GM23338 (cell line): ENCODE measurements at regions not wholly inside any gene's neighbourhood (a gene's known extent, or its start where the extent isn't known, plus 50 kb on each side); places are given as distances from the start of the nearest gene placed in this dataset.

ENCODE experiments used
- ATAC-seq: fragments of 200-7000 bp; cut with Tn5 transposase; 3 replicates; pipeline ENCODE4 v1.9.1; 2020
- DNase-seq: peaks from one replicate; pipeline ENCODE4 v3.0.0-alpha.2; 2015; ENCODE audit warnings: low spot score
- H2AFZ ChIP-seq: fragments of 200-600 bp; sonication (generic); 2 replicates; pipeline ENCODE4 v1.8.0; 2016; ENCODE audit warnings: antibody characterized with exemption, mild to moderate bottlenecking, moderate library complexity
- H3F3A ChIP-seq: fragments of 200-600 bp; sonication (generic); replicated peaks from 2 replicates; pipeline ENCODE4 v1.8.0; 2017; ENCODE audit warnings: antibody characterized with exemption, mixed run types, low read depth
- H3K27ac ChIP-seq: fragments of 200-600 bp; sonication (generic); 2 replicates; pipeline ENCODE4 v1.6.1; 2016; ENCODE audit warnings: low read depth
- H3K27me3 ChIP-seq: fragments of 200-600 bp; sonication (generic); 2 replicates; pipeline ENCODE4 v1.8.0; 2016; ENCODE audit warnings: mild to moderate bottlenecking, mixed run types, moderate library complexity; ENCODE audit not compliant: insufficient read depth
- H3K36me3 ChIP-seq: fragments of 200-600 bp; sonication (generic); 2 replicates; pipeline ENCODE4 v1.8.0; 2016; ENCODE audit warnings: mild to moderate bottlenecking; ENCODE audit not compliant: insufficient read depth
- H3K4me1 ChIP-seq: fragments of 200-600 bp; sonication (generic); 2 replicates; pipeline ENCODE4 v1.8.0; 2016; ENCODE audit warnings: mild to moderate bottlenecking, moderate library complexity; ENCODE audit not compliant: insufficient read depth
- H3K4me2 ChIP-seq: fragments of 200-600 bp; sonication (generic); 2 replicates; pipeline ENCODE4 v1.7.1; 2017; ENCODE audit warnings: mixed run types
- H3K4me3 ChIP-seq: fragments of 200-600 bp; sonication (generic); 2 replicates; pipeline ENCODE4 v1.6.1; 2016; ENCODE audit warnings: mixed run types
- H3K79me2 ChIP-seq: fragments of 200-600 bp; sonication (generic); replicated peaks from 2 replicates; pipeline ENCODE4 v1.8.0; 2017; ENCODE audit warnings: mild to moderate bottlenecking; ENCODE audit not compliant: insufficient read depth
- H3K9me2 ChIP-seq: fragments of 200-600 bp; sonication (generic); 2 replicates; pipeline ENCODE4 v1.8.0; 2017; ENCODE audit not compliant: insufficient read depth
- H4K20me1 ChIP-seq: fragments of 200-600 bp; sonication (generic); replicated peaks from 2 replicates; pipeline ENCODE4 v1.8.0; 2017; ENCODE audit warnings: mild to moderate bottlenecking; ENCODE audit not compliant: insufficient read depth
- H3K27ac Mint-ChIP-seq: 2 replicates; pipeline ENCODE4 v1.8.0; 2020; ENCODE audit warnings: inconsistent platforms, mild to moderate bottlenecking, moderate library complexity, mixed read lengths
- H3K27me3 Mint-ChIP-seq: 3 replicates; pipeline ENCODE4 v1.8.0; 2022; ENCODE audit warnings: low read depth, mild to moderate bottlenecking, moderate library complexity, mixed read lengths, inconsistent platforms; ENCODE audit not compliant: insufficient read depth, poor library complexity
- H3K36me3 Mint-ChIP-seq: 3 replicates; pipeline ENCODE4 v1.8.0; 2021; ENCODE audit warnings: low read depth, mild to moderate bottlenecking, inconsistent platforms, moderate library complexity, mixed read lengths
- H3K4me1 Mint-ChIP-seq: 3 replicates; pipeline ENCODE4 v1.8.0; 2020; ENCODE audit warnings: mild to moderate bottlenecking, inconsistent platforms, mixed read lengths
- H3K4me3 Mint-ChIP-seq: 3 replicates; pipeline ENCODE4 v1.8.0; 2021; ENCODE audit warnings: moderate library complexity, mild to moderate bottlenecking, inconsistent platforms, mixed read lengths
- H3K9me3 Mint-ChIP-seq: 3 replicates; pipeline ENCODE4 v1.8.0; 2020; ENCODE audit warnings: moderate library complexity, mild to moderate bottlenecking, inconsistent platforms, mixed read lengths
- CREB1 ChIP-seq: fragments of 250-450 bp; sonication (Bioruptor Pico); IDR thresholded peaks from 2 replicates; pipeline ENCODE4 v1.5.0; 2020; ENCODE audit warnings: low read depth, mild to moderate bottlenecking, moderate library complexity
- CTCF ChIP-seq, 2 experiments: fragments of 200-600 bp in 1 of 2; sonication (generic) in 1 of 2; conservative IDR thresholded peaks; 2 replicates each; pipeline versions ENCODE4 v1.5.1 to v1.6.1; 2016 to 2017; ENCODE audit warnings: antibody characterized with exemption in 2 of 2, low read depth in 2 of 2, mild to moderate bottlenecking in 2 of 2, moderate library complexity in 1 of 2
- ETS1 ChIP-seq: IDR thresholded peaks from 2 replicates; pipeline ENCODE4 v1.6.1; 2016; ENCODE audit warnings: antibody characterized with exemption
- EZH2 ChIP-seq: fragments of 200-600 bp; sonication (generic); IDR thresholded peaks from one replicate; pipeline ENCODE4 v1.8.0; 2017; ENCODE audit warnings: antibody characterized with exemption, mild to moderate bottlenecking, low read depth; ENCODE audit not compliant: unreplicated experiment
- EZH2phosphoT487 ChIP-seq: fragments of 200-600 bp; sonication (generic); IDR thresholded peaks from one replicate; pipeline ENCODE4 v1.8.1; 2018; ENCODE audit warnings: antibody characterized with exemption; ENCODE audit not compliant: unreplicated experiment
- JUNB ChIP-seq: IDR thresholded peaks from one replicate; pipeline ENCODE4 v1.6.1; 2016; ENCODE audit warnings: antibody characterized with exemption; ENCODE audit not compliant: unreplicated experiment
- NANOG ChIP-seq: IDR thresholded peaks from 2 replicates; pipeline ENCODE4 v1.6.1; 2016; ENCODE audit warnings: antibody characterized with exemption, borderline replicate concordance
- POLR2AphosphoS5 ChIP-seq: IDR thresholded peaks from 2 replicates; pipeline ENCODE4 v1.6.1; 2016; ENCODE audit warnings: antibody characterized with exemption, low read depth
- REST ChIP-seq: IDR thresholded peaks from one replicate; pipeline ENCODE4 v1.6.1; 2018; ENCODE audit warnings: antibody characterized with exemption; ENCODE audit not compliant: unreplicated experiment
- STAT1 ChIP-seq: IDR thresholded peaks from one replicate; pipeline ENCODE4 v1.6.1; 2016; ENCODE audit warnings: antibody characterized with exemption; ENCODE audit not compliant: unreplicated experiment
- ZNF114 ChIP-seq: fragments of 250-450 bp; sonication (Bioruptor Pico); IDR thresholded peaks from 2 replicates; pipeline ENCODE4 v1.5.0; 2020; ENCODE audit warnings: mild to moderate bottlenecking, moderate library complexity
- ZNF331 ChIP-seq: fragments of 250-450 bp; sonication (Bioruptor Pico); IDR thresholded peaks from 2 replicates; pipeline ENCODE4 v1.5.0; 2020; ENCODE audit warnings: low read depth, mild to moderate bottlenecking, moderate library complexity
- ZNF462 ChIP-seq: fragments of 250-450 bp; sonication (Bioruptor Pico); IDR thresholded peaks from 2 replicates; pipeline ENCODE4 v1.5.0; 2020; ENCODE audit warnings: mild to moderate bottlenecking, moderate library complexity

GRCh38 chr1:81578867-81579266 is 221.9 kb upstream of the ADGRL2 start:
- H3K4me2 ChIP-seq, result no peak overlapping the region
- no peak overlapping the region for H2AFZ ChIP-seq
- H3K9me2 ChIP-seq, result no peaks in the 10 kb centered on the region
- peaks cover 26% of the 10 kb centered on the region for H3K4me1 ChIP-seq
- no peaks in the 10 kb centered on the region for H3K79me2 ChIP-seq
- no peaks in the 10 kb centered on the region for H3K36me3 Mint-ChIP-seq
- 0 out of 2 replicates have a peak overlapping the region, but pooled peaks have one; percentile 0 for H3K27ac ChIP-seq
- ATAC-seq (peak; percentile 28), DNase-seq (peak; percentile 41)
- no peaks in the 10 kb centered on the region for H3K36me3 ChIP-seq
- H3K9me3 Mint-ChIP-seq, result no peaks in the 10 kb centered on the region
- H3K4me3 ChIP-seq, result no peak overlapping the region
- H4K20me1 ChIP-seq, result no peaks in the 10 kb centered on the region
- peaks cover 38% of the 10 kb centered on the region for H3K4me1 Mint-ChIP-seq
- H3K27ac Mint-ChIP-seq, result peak overlapping the region; percentile 63; the same call in 1 of the 2 replicates
- H3F3A ChIP-seq, result no peaks in the 10 kb centered on the region
- H3K27me3 Mint-ChIP-seq, result peaks cover 2% of the 10 kb centered on the region
- TF ChIP-seq REST (no peak), ETS1 (no peak), POLR2AphosphoS5 (no peak), EZH2 (no peak), EZH2phosphoT487 (no peak), JUNB (no peak), NANOG (no peak), STAT1 (no peak), ZNF331 (CRISPR knock-in tag) (no peak), CREB1 (CRISPR knock-in tag) (no peak), CTCF (conservative IDR thresholded peaks at IDR 0.05; ENCODE audit: low read depth in 2 of 2) (no peak), ZNF462 (no peak), ZNF114 (CRISPR knock-in tag) (no peak)
- no peak overlapping the region for H3K4me3 Mint-ChIP-seq
- no peaks in the 10 kb centered on the region for H3K27me3 ChIP-seq
